Mucosa of rectum (tissue), 2 donors: ENCODE measurements at regions not wholly inside any gene's neighbourhood (a gene's known extent, or its start where the extent isn't known, plus 50 kb on each side); places are given as distances from the start of the nearest gene placed in this dataset.

Experiments used
- H3K27ac ChIP-seq, 2 donors: one replicate each; pipeline ENCODE4 v1.7.0; 2013; ENCODE audit warnings: inconsistent platforms in 2 of 2, low read depth in 2 of 2, low read length in 2 of 2
- H3K27me3 ChIP-seq, 2 donors: one replicate each; pipeline ENCODE4 v1.7.0; 2013; ENCODE audit warnings: low read length in 2 of 2; ENCODE audit not compliant: control insufficient read depth in 2 of 2, insufficient read depth in 2 of 2
- H3K36me3 ChIP-seq, 2 donors: one replicate each; pipeline ENCODE4 v1.7.0; 2013; ENCODE audit warnings: low read length in 2 of 2; ENCODE audit not compliant: control insufficient read depth in 2 of 2, insufficient read depth in 2 of 2
- H3K4me1 ChIP-seq, 2 donors: one replicate each; pipeline ENCODE4 v1.7.0; 2013; ENCODE audit warnings: low read length in 2 of 2, mild to moderate bottlenecking in 1 of 2; ENCODE audit not compliant: control insufficient read depth in 2 of 2, insufficient read depth in 2 of 2
- H3K4me3 ChIP-seq, 2 donors: one replicate each; pipeline ENCODE4 v1.7.0; 2013; ENCODE audit warnings: low read length in 2 of 2
- H3K9ac ChIP-seq, 2 donors: one replicate each; pipeline ENCODE4 v1.7.0; 2013; ENCODE audit warnings: low read length in 2 of 2, low read depth in 1 of 2, mild to moderate bottlenecking in 1 of 2
- H3K9me3 ChIP-seq, 2 donors: one replicate each; pipeline ENCODE4 v1.7.0; 2013; ENCODE audit warnings: low read length in 2 of 2; ENCODE audit not compliant: control insufficient read depth in 2 of 2
- donor health status: healthy.
- donor health status: Normal muscosa, but diverticular disease.

GRCh38 chr20:21874127-21874526 is 168.7 kb downstream of the PAX1 start:
- no peak overlapping the region for H3K27ac ChIP-seq
- no peak overlapping the region for H3K9ac ChIP-seq
- no peaks in the 10 kb centered on the region for H3K4me1 ChIP-seq
- H3K9me3 ChIP-seq, result no peaks in the 10 kb centered on the region
- no peak overlapping the region for H3K4me3 ChIP-seq
- no peaks in the 10 kb centered on the region for H3K27me3 ChIP-seq
- no peaks in the 10 kb centered on the region for H3K36me3 ChIP-seq

- Histone ChIP-seq H3K9ac (no peak overlapping the region), H3K4me1 (no peaks in the 10 kb centered on the region), H3K27me3 (no peaks in the 10 kb centered on the region), H3K27ac (no peak overlapping the region), H3K9me3 (no peaks in the 10 kb centered on the region), H3K4me3 (no peak overlapping the region), H3K36me3 (no peaks in the 10 kb centered on the region)
Measured at GRCh38 chr20:21873291-21873690, 167.8 kb downstream of the PAX1 start.

GRCh38 chr20:21867811-21868210 is 162.3 kb downstream of the PAX1 start:
- Histone ChIP-seq H3K27ac (no peak overlapping the region), H3K4me1 (no peaks in the 10 kb centered on the region), H3K27me3 (no peaks in the 10 kb centered on the region), H3K36me3 (no peaks in the 10 kb centered on the region), H3K9me3 (no peaks in the 10 kb centered on the region), H3K4me3 (no peak overlapping the region), H3K9ac (no peak overlapping the region)

- no peaks in the 10 kb centered on the region for H3K9me3 ChIP-seq
- H3K27ac ChIP-seq, result no peak overlapping the region
- H3K4me3 ChIP-seq, result no peak overlapping the region
- no peaks in the 10 kb centered on the region for H3K36me3 ChIP-seq
- H3K9ac ChIP-seq, result no peak overlapping the region
- H3K27me3 ChIP-seq, result no peaks in the 10 kb centered on the region
- no peaks in the 10 kb centered on the region for H3K4me1 ChIP-seq
Measured at GRCh38 chr20:21867353-21867752, 161.9 kb downstream of the PAX1 start.

- Histone ChIP-seq H3K4me1 (no peaks in the 10 kb centered on the region), H3K27me3 (no peaks in the 10 kb centered on the region), H3K4me3 (no peak overlapping the region), H3K9me3 (no peaks in the 10 kb centered on the region), H3K36me3 (no peaks in the 10 kb centered on the region), H3K9ac (no peak overlapping the region), H3K27ac (no peak overlapping the region)
Measured at GRCh38 chr20:21862956-21863355, 157.5 kb downstream of the PAX1 start.

- no peaks in the 10 kb centered on the region for H3K9me3 ChIP-seq
- H3K27ac ChIP-seq, result no peak overlapping the region
- H3K27me3 ChIP-seq, result no peaks in the 10 kb centered on the region
- no peaks in the 10 kb centered on the region for H3K36me3 ChIP-seq
- no peaks in the 10 kb centered on the region for H3K4me1 ChIP-seq
- H3K4me3 ChIP-seq, result no peak overlapping the region
- no peak overlapping the region for H3K9ac ChIP-seq
Measured at GRCh38 chr20:21862259-21862946, 156.9 kb downstream of the PAX1 start.

- Histone ChIP-seq H3K36me3 (no peaks in the 10 kb centered on the region), H3K4me1 (no peaks in the 10 kb centered on the region), H3K9me3 (no peaks in the 10 kb centered on the region), H3K4me3 (no peak overlapping the region), H3K27ac (no peak overlapping the region), H3K9ac (no peak overlapping the region), H3K27me3 (no peaks in the 10 kb centered on the region)
Measured at GRCh38 chr20:21840991-21841390, 135.5 kb downstream of the PAX1 start.

- no peaks in the 10 kb centered on the region for H3K27me3 ChIP-seq
- no peak overlapping the region for H3K4me3 ChIP-seq
- H3K4me1 ChIP-seq, result no peaks in the 10 kb centered on the region
- no peak overlapping the region for H3K27ac ChIP-seq
- H3K9me3 ChIP-seq, result no peaks in the 10 kb centered on the region
- H3K9ac ChIP-seq, result no peak overlapping the region
- no peaks in the 10 kb centered on the region for H3K36me3 ChIP-seq
Measured at GRCh38 chr20:21839982-21840381, 134.5 kb downstream of the PAX1 start.

GRCh38 chr20:21836346-21836745 is 130.9 kb downstream of the PAX1 start:
- no peak overlapping the region for H3K4me3 ChIP-seq
- no peaks in the 10 kb centered on the region for H3K4me1 ChIP-seq
- no peaks in the 10 kb centered on the region for H3K27me3 ChIP-seq
- H3K9me3 ChIP-seq, result no peaks in the 10 kb centered on the region
- H3K36me3 ChIP-seq, result no peaks in the 10 kb centered on the region
- no peak overlapping the region for H3K27ac ChIP-seq
- H3K9ac ChIP-seq, result no peak overlapping the region

- H3K27ac ChIP-seq, result no peak overlapping the region
- no peak overlapping the region for H3K4me3 ChIP-seq
- no peaks in the 10 kb centered on the region for H3K4me1 ChIP-seq
- H3K9ac ChIP-seq, result no peak overlapping the region
- no peaks in the 10 kb centered on the region for H3K36me3 ChIP-seq
- H3K27me3 ChIP-seq, result no peaks in the 10 kb centered on the region
- no peaks in the 10 kb centered on the region for H3K9me3 ChIP-seq
Measured at GRCh38 chr20:21835042-21835441, 129.6 kb downstream of the PAX1 start.
